Lung (tissue), 11 donors: ENCODE measurements at regions not wholly inside any gene's neighbourhood (a gene's known extent, or its start where the extent isn't known, plus 50 kb on each side); places are given as distances from the start of the nearest gene placed in this dataset.
A peak's percentile ranks its signal among the peaks of the same experiment; 100 is the strongest.

Experiments used
- ATAC-seq: fragments of 200-7000 bp; cut with Tn5 transposase; one replicate; pipeline ENCODE4 v1.9.1; 2020; ENCODE audit warnings: moderate number of reproducible peaks; ENCODE audit not compliant: insufficient read depth, low FRiP score
- DNase-seq, 3 donors: peaks; one replicate each; pipeline ENCODE4 v3.0.0-alpha.2; 2013 to 2017
- H3K27ac ChIP-seq, 2 donors: one replicate each; pipeline ENCODE4 v1.5.1; 2013; ENCODE audit warnings: mild to moderate bottlenecking in 2 of 2, moderate library complexity in 2 of 2, control low read depth in 1 of 2, inconsistent platforms in 1 of 2, low read depth in 1 of 2, low read length in 1 of 2
- H3K27me3 ChIP-seq, 3 donors: one replicate each; pipeline ENCODE4 v1.5.1; 2013; ENCODE audit warnings: low read length in 2 of 3; ENCODE audit not compliant: control insufficient read depth in 3 of 3, insufficient read depth in 3 of 3
- H3K36me3 ChIP-seq, 4 donors: one replicate each; pipeline ENCODE4 v1.5.1; 2013; ENCODE audit warnings: low read length in 4 of 4, mild to moderate bottlenecking in 1 of 4, moderate library complexity in 1 of 4; ENCODE audit not compliant: control insufficient read depth in 4 of 4, insufficient read depth in 4 of 4
- H3K4me1 ChIP-seq, 5 donors: one replicate each; pipeline ENCODE4 v1.5.1; 2013; ENCODE audit warnings: low read length in 5 of 5, mild to moderate bottlenecking in 2 of 5, moderate library complexity in 1 of 5; ENCODE audit not compliant: control insufficient read depth in 5 of 5, insufficient read depth in 5 of 5
- H3K4me3 ChIP-seq: one replicate; pipeline ENCODE4 v1.5.1; 2013; ENCODE audit warnings: mild to moderate bottlenecking, control low read depth, moderate library complexity
- H3K9ac ChIP-seq, 2 donors: one replicate each; pipeline ENCODE4 v1.5.1; 2013; ENCODE audit warnings: low read length in 2 of 2, control low read depth in 1 of 2; ENCODE audit not compliant: insufficient read depth in 1 of 2
- H3K9me3 ChIP-seq, 4 donors: one replicate each; pipeline ENCODE4 v1.5.1; 2013; ENCODE audit warnings: low read length in 3 of 4, mild to moderate bottlenecking in 1 of 4, moderate library complexity in 1 of 4; ENCODE audit not compliant: control insufficient read depth in 4 of 4, insufficient read depth in 3 of 4
- WGBS, 2 donors: extraction: QIAGEN DNeasy Blood & Tissue Kit; methylation state at CpG; one replicate each; pipeline ENCODE4 v1.1.7; 2013; 5-methylcytosine and 5-hydroxymethylcytosine counted together
- TF ChIP-seq, protein P1 (sequence below): IDR thresholded peaks from 2 replicates; pipeline ENCODE4 v1.5.1; 2012; ENCODE audit warnings: mild to moderate bottlenecking; ENCODE audit errors: control extremely low read depth, extremely low read depth
- donor health status: control.
- donor health status: control.
- donor health status: Bipolar disorder and iron deficiency.
- donor health status: healthy.
- donor health status: DM: yes; HTN: yes; CAD: no.

DNA sequence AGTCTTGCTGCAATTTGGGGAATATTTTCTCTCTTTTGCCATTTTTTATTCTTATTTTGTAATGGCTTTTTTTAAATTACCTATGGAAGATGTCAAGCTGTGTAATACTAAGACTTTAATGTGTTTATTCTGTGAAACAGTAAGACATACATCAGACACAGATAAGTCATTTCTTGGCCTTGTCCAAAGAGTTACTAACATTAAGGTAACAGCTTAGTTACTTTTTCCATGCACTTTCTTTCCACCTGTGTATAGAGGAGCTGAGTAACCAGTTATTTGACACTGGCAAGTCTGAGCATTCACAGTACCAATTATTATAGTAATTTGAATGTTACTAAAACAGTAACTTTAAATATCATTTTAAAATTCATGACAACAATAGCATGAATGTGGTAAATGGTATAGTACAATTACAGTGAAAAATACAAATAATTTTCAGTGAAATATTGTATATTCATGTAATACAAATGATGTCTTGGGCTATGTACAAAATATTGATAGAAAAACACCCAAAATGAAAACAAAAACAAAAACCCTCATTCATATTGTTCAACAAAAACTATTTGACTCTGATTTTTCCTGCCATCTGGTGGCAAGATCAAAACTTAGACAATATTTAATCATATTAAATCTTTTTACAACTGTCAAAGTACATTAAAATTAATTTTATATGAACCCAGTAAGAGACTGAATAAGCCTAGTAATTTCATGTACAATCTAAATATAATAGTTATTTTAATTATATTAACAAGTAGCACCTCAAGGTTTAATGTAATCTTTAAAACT lies 259.8 kb upstream of the SEMA3A start:
- no peak for ATAC-seq
- H3K9me3 ChIP-seq = no peaks in the 10 kb centered on the region
- TF ChIP-seq, protein P1, sequence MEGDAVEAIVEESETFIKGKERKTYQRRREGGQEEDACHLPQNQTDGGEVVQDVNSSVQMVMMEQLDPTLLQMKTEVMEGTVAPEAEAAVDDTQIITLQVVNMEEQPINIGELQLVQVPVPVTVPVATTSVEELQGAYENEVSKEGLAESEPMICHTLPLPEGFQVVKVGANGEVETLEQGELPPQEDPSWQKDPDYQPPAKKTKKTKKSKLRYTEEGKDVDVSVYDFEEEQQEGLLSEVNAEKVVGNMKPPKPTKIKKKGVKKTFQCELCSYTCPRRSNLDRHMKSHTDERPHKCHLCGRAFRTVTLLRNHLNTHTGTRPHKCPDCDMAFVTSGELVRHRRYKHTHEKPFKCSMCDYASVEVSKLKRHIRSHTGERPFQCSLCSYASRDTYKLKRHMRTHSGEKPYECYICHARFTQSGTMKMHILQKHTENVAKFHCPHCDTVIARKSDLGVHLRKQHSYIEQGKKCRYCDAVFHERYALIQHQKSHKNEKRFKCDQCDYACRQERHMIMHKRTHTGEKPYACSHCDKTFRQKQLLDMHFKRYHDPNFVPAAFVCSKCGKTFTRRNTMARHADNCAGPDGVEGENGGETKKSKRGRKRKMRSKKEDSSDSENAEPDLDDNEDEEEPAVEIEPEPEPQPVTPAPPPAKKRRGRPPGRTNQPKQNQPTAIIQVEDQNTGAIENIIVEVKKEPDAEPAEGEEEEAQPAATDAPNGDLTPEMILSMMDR = no peak

GRCh38 chr7:84452618-84453017 lies 258.0 kb upstream of the SEMA3A start:
- H3K36me3 ChIP-seq = no peaks in the 10 kb centered on the region
- ATAC-seq (no peak), DNase-seq (no peak)
- WGBS, 2 donors = 69 to 88% methylated on average over 1 of the region's 1 CpG
- TF ChIP-seq, protein P1 = no peak
- H3K27ac ChIP-seq = no peak overlapping the region
- no peak overlapping the region for H3K4me3 ChIP-seq
- H3K9me3 ChIP-seq = peaks cover 0 to 4% (median 0%) of the 10 kb centered on the region in 4 donors
- H3K27me3 ChIP-seq = no peaks in the 10 kb centered on the region
- no peaks in the 10 kb centered on the region for H3K4me1 ChIP-seq
- no peak overlapping the region for H3K9ac ChIP-seq

More for the DNA sequence above, 259.8 kb upstream of the SEMA3A start:
- H3K27me3 ChIP-seq = no peaks in the 10 kb centered on the region
- H3K4me3 ChIP-seq = no peak overlapping the region
- no peak overlapping the region for H3K27ac ChIP-seq
- peak in 2 of 3 donors; percentile 11 to 13 for DNase-seq
- H3K9ac ChIP-seq = no peak overlapping the region
- no peaks in the 10 kb centered on the region for H3K4me1 ChIP-seq
- no peaks in the 10 kb centered on the region for H3K36me3 ChIP-seq

DNA sequence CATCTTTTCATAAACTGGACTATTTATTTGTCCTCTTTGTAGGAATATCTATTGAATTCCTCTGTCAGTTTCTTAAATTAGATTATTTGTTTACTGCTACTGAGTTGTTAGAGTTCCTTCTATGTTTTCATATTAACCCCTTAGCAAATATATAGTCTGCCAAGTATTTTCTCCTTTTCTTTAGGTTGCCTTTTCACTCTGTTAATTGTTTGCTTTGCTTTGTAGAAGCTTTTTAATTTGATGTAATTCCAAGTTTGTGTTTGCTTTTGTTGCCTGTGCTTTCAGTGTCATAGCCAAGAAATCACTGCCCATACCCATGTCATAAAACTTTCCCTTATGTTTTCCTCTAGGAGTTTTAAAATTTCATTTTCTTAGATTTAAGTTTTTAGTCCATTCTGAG lies 256.2 kb upstream of the SEMA3A start:
- Histone ChIP-seq H3K27me3 (no peaks in the 10 kb centered on the region), H3K4me3 (no peak overlapping the region), H3K4me1 (no peaks in the 10 kb centered on the region), H3K9me3 (peaks cover 0 to 9% (median 0%) of the 10 kb centered on the region in 4 donors), H3K9ac (no peak overlapping the region), H3K27ac (no peak overlapping the region), H3K36me3 (no peaks in the 10 kb centered on the region)
- DNase-seq = no peak
- TF ChIP-seq, protein P1 = no peak
- no peak for ATAC-seq
